Suprapubic skin (tissue), 4 donors: ENCODE measurements at regions not wholly inside any gene's neighbourhood (a gene's known extent, or its start where the extent isn't known, plus 50 kb on each side); places are given as distances from the start of the nearest gene placed in this dataset.

Experiments used
- DNase-seq, 2 donors: peaks; one replicate each; pipeline ENCODE4 v3.0.0-alpha.2; 2019; ENCODE audit warnings: low spot score in 2 of 2
- H3K27ac ChIP-seq: fragments of 200-600 bp; sonication (generic); one replicate; pipeline ENCODE4 v1.5.1; 2019
- H3K27me3 ChIP-seq: fragments of 200-600 bp; sonication (generic); one replicate; pipeline ENCODE4 v1.5.1; 2019
- H3K36me3 ChIP-seq: fragments of 200-600 bp; sonication (generic); one replicate; pipeline ENCODE4 v1.5.1; 2019
- H3K4me1 ChIP-seq: fragments of 200-600 bp; sonication (generic); one replicate; pipeline ENCODE4 v1.5.1; 2019
- H3K4me3 ChIP-seq: fragments of 200-600 bp; sonication (generic); one replicate; pipeline ENCODE4 v1.5.1; 2019; ENCODE audit warnings: mild to moderate bottlenecking
- H3K9me3 ChIP-seq: fragments of 200-600 bp; sonication (generic); one replicate; pipeline ENCODE4 v1.5.1; 2019
- CTCF ChIP-seq, 2 donors: fragments of 200-600 bp in 1 of 2; fragments of 450-650 bp in 1 of 2; sonication (generic) in 1 of 2; IDR thresholded peaks; one replicate each; pipeline ENCODE4 v1.5.1; 2016 to 2019; ENCODE audit warnings: antibody characterized with exemption in 2 of 2, mild to moderate bottlenecking in 1 of 2, moderate library complexity in 1 of 2
- EP300 ChIP-seq: sonication (generic); formaldehyde crosslinking; IDR thresholded peaks from one replicate; pipeline ENCODE4 v1.6.1; 2017; ENCODE audit warnings: antibody characterized with exemption
- POLR2A ChIP-seq, 2 donors: fragments of 450-650 bp; IDR thresholded peaks; one replicate each; pipeline ENCODE4 v1.6.1; 2017; ENCODE audit warnings: antibody characterized with exemption in 2 of 2, mild to moderate bottlenecking in 2 of 2, moderate library complexity in 2 of 2
- POLR2AphosphoS5 ChIP-seq, 3 donors: sonication (generic); formaldehyde crosslinking; IDR thresholded peaks; one replicate each; pipeline ENCODE4 v1.6.1; 2017; ENCODE audit warnings: antibody characterized with exemption in 3 of 3
- WGBS: methylation state at CpG from one replicate; pipeline ENCODE4 v1.1.5; 2018; 5-methylcytosine and 5-hydroxymethylcytosine counted together

GRCh38 chr1:214898718-214899117, 183.8 kb upstream of the KCNK2 start:
- TF ChIP-seq POLR2AphosphoS5 (IDR thresholded peaks at IDR 0.05) (no peak), POLR2A (IDR thresholded peaks at IDR 0.05) (no peak), CTCF (IDR thresholded peaks at IDR 0.05) (no peak), EP300 (no peak)
- DNase-seq: no peak
- H3K27ac ChIP-seq: no peak overlapping the region
- no peaks in the 10 kb centered on the region for H3K27me3 ChIP-seq
- no peak overlapping the region for H3K4me3 ChIP-seq
- H3K36me3 ChIP-seq: no peaks in the 10 kb centered on the region
- no peaks in the 10 kb centered on the region for H3K4me1 ChIP-seq
- no peaks in the 10 kb centered on the region for H3K9me3 ChIP-seq
- 89% methylated on average over 3 of the region's 3 CpGs for WGBS

GRCh38 chr1:214899908-214900460, 182.6 kb upstream of the KCNK2 start:
- no peak for TF ChIP-seq EP300
- no peak for TF ChIP-seq POLR2A (IDR thresholded peaks at IDR 0.05)
- no peak for TF ChIP-seq POLR2AphosphoS5 (IDR thresholded peaks at IDR 0.05)
- TF ChIP-seq CTCF (IDR thresholded peaks at IDR 0.05): no peak
- H3K36me3 ChIP-seq: no peaks in the 10 kb centered on the region
- DNase-seq: no peak
- no peaks in the 10 kb centered on the region for H3K4me1 ChIP-seq
- H3K9me3 ChIP-seq: no peaks in the 10 kb centered on the region
- H3K27ac ChIP-seq: no peak overlapping the region
- H3K4me3 ChIP-seq: no peak overlapping the region
- no peaks in the 10 kb centered on the region for H3K27me3 ChIP-seq

GRCh38 chr1:214900590-214900989, 181.9 kb upstream of the KCNK2 start:
- H3K9me3 ChIP-seq: no peaks in the 10 kb centered on the region
- H3K4me1 ChIP-seq: no peaks in the 10 kb centered on the region
- TF ChIP-seq POLR2AphosphoS5 (IDR thresholded peaks at IDR 0.05): no peak
- no peak for TF ChIP-seq EP300
- TF ChIP-seq POLR2A (IDR thresholded peaks at IDR 0.05): no peak
- no peak for TF ChIP-seq CTCF (IDR thresholded peaks at IDR 0.05)
- no peak overlapping the region for H3K4me3 ChIP-seq
- DNase-seq: no peak
- H3K36me3 ChIP-seq: no peaks in the 10 kb centered on the region
- 78% methylated on average over 4 of the region's 4 CpGs for WGBS
- H3K27me3 ChIP-seq: no peaks in the 10 kb centered on the region
- H3K27ac ChIP-seq: no peak overlapping the region

- no peaks in the 10 kb centered on the region for H3K4me1 ChIP-seq
- no peaks in the 10 kb centered on the region for H3K27me3 ChIP-seq
- DNase-seq: no peak
- no peak overlapping the region for H3K4me3 ChIP-seq
- H3K9me3 ChIP-seq: no peaks in the 10 kb centered on the region
- WGBS: 70% methylated on average over 2 of the region's 2 CpGs
- H3K27ac ChIP-seq: no peak overlapping the region
- no peaks in the 10 kb centered on the region for H3K36me3 ChIP-seq
- TF ChIP-seq EP300 (no peak), POLR2AphosphoS5 (IDR thresholded peaks at IDR 0.05) (no peak), CTCF (IDR thresholded peaks at IDR 0.05) (no peak), POLR2A (IDR thresholded peaks at IDR 0.05) (no peak)
Measured at GRCh38 chr1:214901718-214902117, 180.8 kb upstream of the KCNK2 start.

GRCh38 chr1:214902636-214903320, 179.8 kb upstream of the KCNK2 start:
- no peak for DNase-seq
- Histone ChIP-seq H3K27me3 (no peaks in the 10 kb centered on the region), H3K4me3 (no peak overlapping the region), H3K9me3 (no peaks in the 10 kb centered on the region), H3K36me3 (no peaks in the 10 kb centered on the region), H3K27ac (no peak overlapping the region), H3K4me1 (no peaks in the 10 kb centered on the region)
- TF ChIP-seq CTCF (IDR thresholded peaks at IDR 0.05) (no peak), EP300 (no peak), POLR2A (IDR thresholded peaks at IDR 0.05) (no peak), POLR2AphosphoS5 (IDR thresholded peaks at IDR 0.05) (no peak)
- WGBS: 91% methylated on average over 2 of the region's 2 CpGs
